NCI-H345 treated with DMSO at 0.1 percent for 48 hours (cell line): ENCODE measurements at regions not wholly inside any gene's neighbourhood (a gene's known extent, or its start where the extent isn't known, plus 50 kb on each side); places are given as distances from the start of the nearest gene placed in this dataset.

ENCODE experiments used
- DNase-seq: peaks from one replicate; lab custom pipeline; 2025; ENCODE audit not compliant: unreplicated experiment; lab: John Stamatoyannopoulos, UW

GRCh38 chrX:98516120-98516519 is 1632.4 kb downstream of the RPA4 start:
- DNase-seq, result no peak

- DNase-seq, result no peak
Measured at GRCh38 chrX:98523026-98523425, 1639.3 kb downstream of the RPA4 start.

DNA sequence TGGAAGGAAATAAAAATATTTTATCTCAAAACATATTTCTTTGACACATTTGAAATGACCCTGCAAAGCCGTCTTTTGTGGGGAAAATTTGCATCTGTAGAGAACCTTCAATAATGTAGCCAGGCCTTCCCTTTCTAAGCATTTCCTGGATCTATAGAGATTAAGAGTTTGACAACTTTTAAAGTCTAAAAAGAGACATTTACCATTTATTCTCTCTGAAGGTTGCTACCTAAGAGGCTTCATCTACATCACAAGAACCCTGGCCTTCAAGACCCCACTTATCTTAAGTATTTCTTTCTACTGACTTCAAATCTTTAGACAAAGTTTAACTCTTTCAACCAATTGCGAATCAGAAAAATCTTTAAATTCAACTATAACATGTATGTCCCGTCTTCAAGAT is 1639.8 kb downstream of the RPA4 start:
- no peak for DNase-seq

DNA sequence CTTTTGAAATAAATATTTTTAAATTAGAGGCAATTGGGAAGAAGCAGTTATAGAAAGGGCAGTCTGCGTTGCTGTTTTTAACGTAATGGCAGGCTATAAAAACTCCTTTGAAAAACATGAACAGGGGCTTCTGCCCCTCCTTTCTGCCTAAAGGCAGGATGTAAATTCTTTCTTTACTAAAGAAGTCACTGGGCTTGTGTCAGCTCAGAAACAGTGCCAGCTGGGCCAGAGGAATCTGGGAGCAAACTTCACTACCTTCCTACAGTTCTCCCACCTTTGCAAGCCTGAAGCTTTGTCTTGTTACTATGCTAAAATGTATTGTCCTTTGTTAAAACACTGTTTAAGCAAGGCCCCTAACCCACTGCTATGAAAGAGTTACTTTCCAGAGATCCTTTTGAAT is 1664.8 kb downstream of the RPA4 start:
- no peak for DNase-seq

DNA sequence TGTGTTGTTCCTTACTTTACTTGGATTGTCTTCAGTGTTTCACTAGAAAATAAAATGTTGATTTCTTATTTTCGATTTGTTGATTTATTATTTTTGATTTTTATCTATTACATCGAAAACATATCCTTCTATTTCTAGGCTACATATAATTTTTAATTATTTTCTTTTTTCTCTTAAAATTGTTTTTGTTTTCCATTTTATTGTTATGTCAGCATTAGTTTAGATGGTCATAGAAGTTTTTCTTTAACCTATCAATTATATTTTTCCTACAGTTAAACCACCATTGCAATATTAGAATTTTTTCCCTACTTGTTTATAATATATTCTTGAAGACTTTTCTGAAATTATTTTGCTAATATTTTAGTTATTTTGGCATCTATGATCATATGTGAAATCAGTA is 1685.1 kb downstream of the RPA4 start:
- DNase-seq, result no peak

- DNase-seq, result no peak
Measured at GRCh38 chrX:98605941-98606340, 1722.2 kb downstream of the RPA4 start.

DNA sequence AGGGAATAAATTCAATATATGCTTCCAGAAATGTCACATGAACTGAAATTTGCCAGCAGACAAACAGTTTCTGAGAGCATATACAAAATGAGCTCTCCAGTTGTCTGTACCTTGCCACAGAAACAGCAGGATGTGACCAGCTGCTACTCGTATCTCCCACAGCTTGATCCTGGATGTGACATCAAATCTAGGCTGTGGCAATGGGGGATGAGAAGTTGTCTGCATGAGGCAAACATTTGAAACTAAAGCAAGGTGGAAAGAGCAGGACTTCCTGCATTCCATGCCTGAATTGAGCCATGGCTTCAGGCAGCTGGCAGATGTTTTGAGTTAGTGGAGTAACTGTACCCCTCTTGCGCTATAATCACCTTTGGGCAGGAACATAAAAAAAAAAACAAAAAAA is 1724.0 kb downstream of the RPA4 start:
- DNase-seq, result no peak

DNA sequence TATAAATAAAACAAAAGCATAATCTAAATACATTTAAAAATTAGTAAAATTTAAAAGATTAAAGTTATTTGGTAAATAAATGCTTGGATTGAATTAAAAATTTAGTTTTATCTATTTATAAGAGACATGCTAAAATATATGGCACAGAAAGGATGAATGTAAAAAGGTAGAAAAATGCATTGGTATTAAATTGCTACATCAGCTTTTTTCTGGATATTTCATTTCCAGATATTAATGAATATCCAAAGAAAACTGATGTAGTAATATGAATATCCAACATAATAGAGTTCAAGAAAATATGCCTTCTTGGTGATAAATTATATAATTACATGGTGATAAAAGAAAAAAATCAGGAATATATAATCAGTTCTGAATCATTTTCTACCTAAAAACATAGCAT is 1743.9 kb downstream of the RPA4 start:
- DNase-seq, result no peak

GRCh38 chrX:98637451-98637850 is 1753.7 kb downstream of the RPA4 start:
- DNase-seq, result no peak

DNA sequence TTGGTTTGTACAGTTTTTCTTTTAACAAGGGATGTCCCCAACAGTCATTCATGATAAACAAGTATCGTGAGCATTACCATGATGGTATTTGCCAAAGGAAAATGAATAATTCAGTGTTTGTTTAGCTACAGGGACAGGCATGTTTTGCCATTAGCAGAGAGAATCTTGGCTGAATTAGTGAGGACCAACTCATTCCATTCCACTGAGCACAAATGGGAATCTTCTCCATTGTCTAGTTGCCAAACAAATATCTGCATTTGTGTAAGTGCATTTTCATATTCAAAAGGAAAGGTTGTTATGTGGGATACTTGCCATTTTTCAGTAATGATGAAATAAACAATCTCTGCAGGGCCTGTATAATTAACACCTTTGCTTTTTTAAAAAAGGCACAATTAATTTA is 1762.6 kb downstream of the RPA4 start:
- no peak for DNase-seq

DNA sequence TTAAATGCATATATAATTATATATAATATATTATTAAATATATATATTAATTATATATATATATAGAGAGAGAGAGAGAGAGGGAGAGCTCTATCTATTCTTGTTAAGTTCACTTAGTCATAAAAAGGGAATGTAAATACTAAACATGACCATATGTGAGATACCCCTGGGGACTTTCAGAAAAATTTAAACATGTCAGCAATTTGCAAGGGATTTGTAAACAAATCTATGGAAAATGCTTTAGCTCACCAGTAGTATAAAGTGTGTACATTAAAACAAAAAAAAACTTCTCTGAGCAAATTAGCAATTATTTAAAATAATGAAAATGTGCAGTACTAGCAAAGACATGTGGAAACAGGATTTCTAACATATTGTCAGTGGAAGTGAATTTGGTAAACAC is 1755.5 kb downstream of the PCDH19 start:
- no peak for DNase-seq
